T follicular helper cell (primary cell): ENCODE measurements at regions not wholly inside any gene's neighbourhood (a gene's known extent, or its start where the extent isn't known, plus 50 kb on each side); places are given as distances from the start of the nearest gene placed in this dataset.

Experiments used
- DNase-seq: peaks from one replicate; pipeline ENCODE4 v3.0.0-alpha.2; 2020; ENCODE audit warnings: low read depth

DNA sequence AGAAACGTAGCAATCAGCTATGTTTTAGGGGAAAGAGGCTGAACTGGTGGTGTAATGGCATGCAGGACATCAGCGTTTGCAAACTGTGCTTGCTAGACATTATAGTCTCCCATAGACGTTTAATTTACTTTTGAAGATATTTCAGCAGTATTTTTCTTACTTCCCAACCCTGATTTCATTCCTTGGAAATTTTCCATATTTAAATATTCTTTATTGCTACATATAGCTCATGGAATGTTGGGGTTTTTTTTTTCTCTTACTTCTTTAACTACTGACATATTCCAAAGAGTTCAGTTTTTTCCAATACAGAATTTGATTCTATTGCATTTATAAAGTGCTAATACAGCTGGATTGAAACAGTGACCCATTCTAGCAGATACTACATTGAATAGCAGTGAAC is 694.4 kb upstream of the CITED2 start:
- DNase-seq = no peak

DNA sequence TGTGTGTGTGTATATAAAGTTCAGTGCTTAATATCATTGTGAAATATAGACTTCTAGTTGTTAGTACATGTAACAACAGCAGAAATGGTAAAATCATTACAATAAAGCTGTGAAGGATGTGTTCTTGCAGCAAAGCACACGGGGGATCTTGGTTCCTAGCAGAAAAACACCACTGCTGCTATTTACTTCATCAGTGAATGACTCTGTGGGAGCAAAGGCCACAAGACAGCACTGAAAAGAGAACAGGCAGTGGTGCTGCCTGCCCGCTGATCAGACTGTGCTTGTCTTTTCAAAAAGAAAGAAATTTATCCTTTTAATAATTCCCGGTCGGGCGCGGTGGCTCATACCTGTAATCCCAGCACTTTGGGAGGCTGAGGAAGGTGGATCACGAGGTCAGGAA is 689.9 kb upstream of the CITED2 start:
- DNase-seq = no peak

DNA sequence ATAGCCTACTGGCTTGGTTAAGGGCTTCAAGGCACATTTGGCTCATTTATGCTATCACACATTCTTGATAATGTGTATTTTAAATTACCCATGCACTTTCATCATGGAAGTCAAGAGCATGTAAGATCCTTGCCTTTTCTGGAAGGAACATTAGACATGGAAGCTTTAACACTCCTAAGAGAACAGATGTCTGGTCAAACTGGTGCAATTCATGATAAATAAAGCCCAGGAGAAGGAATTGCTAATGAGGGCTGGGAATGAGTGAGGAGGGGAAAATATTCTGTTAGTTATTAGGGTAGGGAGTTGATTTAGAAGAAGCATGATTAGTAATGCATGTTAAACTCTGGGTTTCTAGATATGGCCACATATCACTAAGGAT is 688.6 kb upstream of the CITED2 start:
- no peak for DNase-seq

DNA sequence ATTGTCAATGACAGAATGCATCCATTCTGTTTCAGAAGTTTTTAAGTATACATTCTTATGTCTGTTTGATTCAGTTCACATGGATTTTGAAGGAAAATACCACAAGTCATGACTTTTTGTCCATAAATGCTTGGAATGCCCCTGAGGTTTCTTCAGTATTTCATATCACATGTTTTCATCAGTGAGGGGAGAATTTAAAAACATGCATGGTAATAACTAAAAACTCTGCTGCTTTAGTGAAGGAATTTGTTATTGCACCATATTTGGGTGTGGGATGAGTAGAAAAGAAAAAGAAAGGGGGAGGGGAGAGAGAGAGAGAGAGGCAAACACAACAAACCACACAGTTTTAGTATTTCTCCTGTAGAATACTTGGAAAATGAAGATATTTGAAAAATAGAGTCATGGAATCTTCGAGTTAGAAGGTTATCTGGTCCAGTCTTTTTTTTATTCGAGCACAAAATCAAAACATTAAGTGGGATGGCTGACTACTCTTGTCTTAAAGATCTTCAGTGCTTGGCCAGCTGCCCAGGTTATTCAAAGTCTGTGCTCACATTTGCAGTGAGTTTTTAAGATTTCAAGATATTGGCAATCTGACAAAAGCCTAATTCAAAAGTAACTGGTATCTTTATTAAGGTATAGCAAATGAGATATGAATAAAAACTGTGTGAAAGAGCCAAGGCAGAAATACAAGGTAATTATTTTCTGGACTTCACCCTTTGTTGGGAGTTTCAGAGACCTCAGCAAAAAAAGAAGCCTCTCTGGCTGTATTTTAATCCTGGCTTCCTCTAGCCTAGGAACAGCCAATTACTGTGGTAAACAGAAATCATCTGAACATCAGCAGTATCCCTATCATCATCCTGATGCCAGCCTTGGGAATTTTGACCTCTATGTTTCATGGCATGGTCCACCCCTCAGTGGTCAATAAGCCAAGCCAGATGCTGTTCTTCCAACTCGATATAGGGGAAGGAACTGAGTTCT is 687.9 kb upstream of the CITED2 start:
- no peak for DNase-seq

DNA sequence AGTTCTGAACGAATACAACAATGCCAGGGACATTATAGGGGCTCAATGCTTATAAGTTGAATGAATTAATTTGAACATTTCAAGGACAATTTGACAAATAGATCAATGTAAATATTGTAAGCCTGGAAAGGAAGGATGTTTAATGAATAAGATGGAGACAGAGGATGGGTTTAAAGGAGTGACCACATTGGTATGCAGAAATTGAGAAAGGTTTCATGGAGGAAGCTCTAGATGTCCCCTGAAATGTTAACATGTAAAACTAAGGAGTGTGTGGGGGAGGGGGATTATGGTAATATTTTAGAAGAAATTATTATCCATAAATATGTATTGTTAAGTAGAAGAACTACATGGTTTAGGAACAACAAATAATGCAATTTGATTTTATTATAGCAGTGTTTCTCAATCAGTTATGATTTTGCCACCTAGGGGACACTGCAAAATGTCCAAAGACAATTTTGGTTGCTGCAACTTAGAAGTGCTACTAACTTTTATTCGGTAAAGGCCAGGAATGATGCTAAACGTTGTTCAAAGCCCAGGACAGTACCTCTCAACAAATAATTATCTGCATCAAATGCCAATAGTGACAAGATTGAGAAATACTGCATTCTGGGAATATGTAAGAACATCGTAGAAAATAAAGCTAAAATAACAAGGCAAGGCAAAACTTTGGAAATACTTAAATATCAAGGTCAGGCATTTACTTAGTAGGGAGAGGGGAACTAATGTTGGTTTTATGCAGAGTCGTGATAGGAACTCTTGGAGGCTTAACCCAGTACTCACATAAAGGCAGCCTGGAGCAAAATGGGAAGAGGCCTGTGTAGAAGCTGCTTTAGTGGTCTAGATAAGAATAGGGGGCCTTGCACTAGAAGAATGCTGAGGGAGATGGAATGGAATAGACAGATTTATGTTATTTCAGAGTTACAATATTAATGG is 686.9 kb upstream of the CITED2 start:
- DNase-seq = no peak

- no peak for DNase-seq
These were observed 685.5 kb upstream of the CITED2 start for GRCh38 chr6:140059947-140060346.

- no peak for DNase-seq
These were observed 684.4 kb upstream of the CITED2 start for GRCh38 chr6:140058863-140059262.

- no peak for DNase-seq
These were observed 678.6 kb upstream of the CITED2 start for GRCh38 chr6:140052736-140053729.

- no peak for DNase-seq
These were observed 677.4 kb upstream of the CITED2 start for GRCh38 chr6:140051521-140052512.

DNA sequence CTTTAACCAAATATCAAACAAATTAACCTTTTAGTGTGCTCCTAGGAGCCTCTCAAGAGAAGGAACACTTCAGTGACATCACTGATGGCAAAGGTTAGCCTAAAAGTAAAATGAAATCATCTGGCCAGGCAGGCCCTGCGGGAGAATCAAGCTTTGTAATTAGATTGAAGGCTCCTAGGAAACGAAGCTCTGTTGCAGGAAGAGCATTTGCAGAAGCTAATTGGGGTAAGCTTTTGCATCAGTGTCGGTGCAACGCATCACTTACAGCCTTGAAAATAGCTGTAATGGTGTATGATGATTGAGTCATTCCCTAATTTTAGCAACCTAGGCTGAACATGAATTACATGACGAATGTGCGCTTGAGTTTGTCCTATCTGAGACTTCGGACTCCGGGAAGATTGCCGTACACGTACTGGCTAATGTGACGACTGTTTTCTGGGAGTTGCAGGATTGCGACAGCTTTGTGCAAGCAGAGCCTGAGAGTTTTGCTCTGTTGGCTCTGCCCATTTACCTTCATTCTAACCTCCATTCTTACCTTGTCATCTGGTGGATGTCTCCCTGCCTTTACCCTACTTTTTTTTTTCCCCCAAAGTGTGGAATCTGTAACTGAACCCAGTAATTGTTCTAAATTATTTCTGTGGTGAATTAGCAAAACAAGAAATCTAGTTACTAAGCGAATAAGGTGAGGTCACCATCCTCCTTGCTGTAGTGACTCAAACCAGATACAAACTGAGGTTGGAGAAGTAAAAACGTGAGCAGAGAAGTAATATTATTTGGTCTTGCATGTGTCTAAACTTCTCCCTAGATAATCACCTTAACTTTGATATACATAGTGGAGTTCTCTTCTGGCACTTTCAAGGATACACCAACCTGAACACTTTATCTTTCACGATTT is 675.9 kb upstream of the CITED2 start:
- no peak for DNase-seq

DNA sequence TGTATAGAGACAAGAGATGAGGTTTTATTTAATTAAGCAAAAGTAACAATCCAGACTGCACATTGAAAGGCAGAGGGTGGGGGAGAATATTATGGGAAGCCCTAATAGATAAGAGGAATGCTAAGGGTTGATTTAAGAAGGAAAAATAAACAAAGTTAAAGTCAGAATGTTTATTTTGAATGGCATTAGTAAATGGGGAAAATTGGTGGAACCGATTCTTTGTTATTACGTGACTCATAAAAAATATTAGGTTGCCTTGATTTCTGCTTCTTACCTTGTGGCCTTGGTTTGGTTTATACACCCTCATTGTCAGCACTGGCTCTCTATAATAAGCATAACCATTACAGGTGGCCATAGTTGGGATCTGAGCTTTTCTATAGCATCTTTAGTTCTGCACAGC is 674.8 kb upstream of the CITED2 start:
- DNase-seq = no peak

- no peak for DNase-seq
These were observed 673.8 kb upstream of the CITED2 start for GRCh38 chr6:140048202-140048790.

DNA sequence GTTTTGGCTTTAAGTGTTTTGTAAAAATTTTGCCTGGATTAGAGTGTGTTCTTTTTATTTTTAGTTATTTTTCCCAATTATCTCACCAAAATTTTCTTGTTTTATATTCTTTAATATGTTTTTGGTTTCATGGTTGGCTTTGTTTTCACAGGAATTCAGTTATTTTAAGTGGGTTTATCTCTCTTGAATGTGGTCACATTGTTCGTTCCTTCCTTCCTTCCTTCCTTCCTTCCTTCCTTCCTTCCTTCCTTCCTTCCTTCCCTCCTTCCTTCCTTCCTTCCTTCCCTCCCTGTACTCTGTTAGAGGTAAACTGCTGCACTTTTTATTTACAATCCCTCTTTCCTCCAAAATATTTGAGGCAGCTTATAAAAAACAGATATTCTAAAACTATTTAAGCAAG is 672.9 kb upstream of the CITED2 start:
- DNase-seq = no peak

DNA sequence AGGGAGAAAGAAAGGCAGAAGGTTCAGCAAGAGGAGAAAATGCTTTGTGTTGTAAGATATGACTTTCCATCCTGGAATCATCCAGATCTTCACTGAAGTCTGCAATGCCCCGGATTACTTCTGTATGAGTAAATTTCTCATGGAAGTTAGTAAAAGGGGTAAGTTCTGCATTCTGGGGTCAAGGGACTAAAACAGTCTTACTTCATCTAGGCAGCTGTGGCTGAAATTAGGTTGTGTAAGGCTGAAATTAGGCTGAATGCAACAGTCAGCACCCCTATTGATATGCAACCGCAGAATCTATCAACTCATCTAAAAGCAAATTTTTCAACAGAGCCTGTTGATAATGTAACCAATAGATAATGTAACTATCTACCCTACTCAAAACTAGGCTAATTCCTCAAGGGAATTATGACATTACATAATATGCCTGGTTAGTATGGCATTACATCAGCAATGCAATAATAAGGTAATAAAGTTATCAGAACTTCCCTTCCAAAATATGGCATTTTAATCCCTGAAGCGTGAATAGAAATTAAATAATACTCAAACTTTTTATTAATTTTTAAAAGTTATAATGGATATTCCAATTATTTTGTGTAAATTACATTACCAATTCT is 671.7 kb upstream of the CITED2 start:
- DNase-seq = no peak

DNA sequence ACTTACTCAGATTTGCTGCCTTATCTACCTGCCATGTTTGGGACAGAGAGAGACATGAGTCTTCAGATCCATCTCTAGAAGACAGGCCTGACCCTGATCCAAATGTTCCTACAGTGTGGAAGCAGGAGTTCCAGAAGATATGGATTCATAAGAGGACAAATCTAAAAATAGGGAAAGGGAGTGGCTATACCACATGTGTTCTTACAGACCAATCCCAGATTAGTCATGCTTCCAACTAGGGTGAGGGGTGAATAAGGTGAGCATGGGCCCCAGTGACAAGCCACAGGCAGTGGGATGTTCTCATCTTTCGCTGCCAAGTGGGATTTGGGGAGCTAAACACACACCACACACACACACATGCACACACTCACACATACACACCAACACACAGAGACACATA is 670.7 kb upstream of the CITED2 start:
- DNase-seq = no peak

GRCh38 chr6:140044626-140045025 is 670.2 kb upstream of the CITED2 start:
- DNase-seq = no peak

DNA sequence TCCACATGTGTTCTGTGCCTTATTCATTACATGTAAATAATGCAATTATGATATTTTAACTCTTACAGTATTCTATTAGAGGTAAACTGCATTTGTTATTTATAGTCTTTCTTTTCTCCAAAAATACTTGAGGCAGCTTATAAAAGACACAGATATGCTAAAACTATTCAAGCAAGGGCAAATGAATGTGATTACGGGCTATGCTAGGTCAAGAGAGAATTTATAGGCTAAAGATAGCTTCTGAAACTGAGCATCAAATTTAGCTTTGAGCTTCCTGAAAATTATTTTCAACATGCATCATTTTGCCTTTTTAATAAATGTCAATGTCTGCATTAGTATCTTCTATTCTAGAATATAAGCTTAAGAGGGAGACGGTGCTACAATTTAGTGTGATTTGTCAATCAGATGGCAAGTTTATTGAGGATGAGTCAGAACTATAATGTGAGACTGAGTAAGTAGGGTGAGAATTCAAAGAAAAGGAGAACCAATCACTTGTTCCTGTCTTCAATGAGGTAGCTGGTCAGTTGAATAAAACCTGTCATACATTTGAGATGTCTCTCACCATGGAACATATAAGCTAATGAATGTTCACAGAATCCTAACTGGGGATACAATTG is 669.4 kb upstream of the CITED2 start:
- no peak for DNase-seq

GRCh38 chr6:140043357-140043756 is 668.9 kb upstream of the CITED2 start:
- DNase-seq = no peak
